UCSD-AML1 (cell line): ENCODE measurements at regions not wholly inside any gene's neighbourhood (a gene's known extent, or its start where the extent isn't known, plus 50 kb on each side); places are given as distances from the start of the nearest gene placed in this dataset.

Experiments used
- DNase-seq: peaks from one replicate; lab custom pipeline; 2025; ENCODE audit not compliant: unreplicated experiment; lab: John Stamatoyannopoulos, UW

GRCh38 chr4:11587797-11588196, 159.1 kb upstream of the HS3ST1 start:
- DNase-seq = no peak

GRCh38 chr4:11585506-11585905, 156.8 kb upstream of the HS3ST1 start:
- no peak for DNase-seq

GRCh38 chr4:11568511-11568910, 139.8 kb upstream of the HS3ST1 start:
- no peak for DNase-seq

- no peak for DNase-seq
Measured at GRCh38 chr4:11566444-11567022, 137.8 kb upstream of the HS3ST1 start.

- DNase-seq = no peak
Measured at GRCh38 chr4:11565899-11566298, 137.2 kb upstream of the HS3ST1 start.

- no peak for DNase-seq
Measured at GRCh38 chr4:11565213-11565612, 136.5 kb upstream of the HS3ST1 start.

GRCh38 chr4:11564021-11564420, 135.3 kb upstream of the HS3ST1 start:
- no peak for DNase-seq

GRCh38 chr4:11549525-11549924, 120.8 kb upstream of the HS3ST1 start:
- DNase-seq = no peak

- DNase-seq = no peak
Measured at GRCh38 chr4:11548597-11549082, 119.9 kb upstream of the HS3ST1 start.

- no peak for DNase-seq
Measured at GRCh38 chr4:11546391-11547175, 117.9 kb upstream of the HS3ST1 start.

- DNase-seq = no peak
Measured at GRCh38 chr4:11545651-11546050, 117.0 kb upstream of the HS3ST1 start.

GRCh38 chr4:11544211-11544610, 115.5 kb upstream of the HS3ST1 start:
- no peak for DNase-seq

- DNase-seq = peak; percentile 13
Measured at GRCh38 chr4:11543706-11544105, 115.0 kb upstream of the HS3ST1 start.

- DNase-seq = no peak
Measured at GRCh38 chr4:11542952-11543351, 114.3 kb upstream of the HS3ST1 start.

GRCh38 chr4:11537846-11538245, 109.2 kb upstream of the HS3ST1 start:
- DNase-seq = no peak

GRCh38 chr4:11535333-11535732, 106.6 kb upstream of the HS3ST1 start:
- DNase-seq = no peak

- DNase-seq = no peak
Measured at GRCh38 chr4:11534623-11535302, 106.1 kb upstream of the HS3ST1 start.

- no peak for DNase-seq
Measured at GRCh38 chr4:11532138-11532537, 103.4 kb upstream of the HS3ST1 start.

- DNase-seq = no peak
Measured at GRCh38 chr4:11529625-11530201, 101.0 kb upstream of the HS3ST1 start.

GRCh38 chr4:11525085-11525484, 96.4 kb upstream of the HS3ST1 start:
- no peak for DNase-seq

- DNase-seq = no peak
Measured at GRCh38 chr4:11518754-11519153, 90.1 kb upstream of the HS3ST1 start.
